HG03045 (cell line): ENCODE measurements at regions not wholly inside any gene's neighbourhood (a gene's known extent, or its start where the extent isn't known, plus 50 kb on each side); places are given as distances from the start of the nearest gene placed in this dataset.

ENCODE experiments used
- ATAC-seq: cut with Tn5 transposase; IDR thresholded peaks from one replicate; pipeline ENCODE4 v1.9.1; 2021; ENCODE audit warnings: mild to moderate bottlenecking, moderate library complexity; ENCODE audit not compliant: unreplicated experiment

DNA sequence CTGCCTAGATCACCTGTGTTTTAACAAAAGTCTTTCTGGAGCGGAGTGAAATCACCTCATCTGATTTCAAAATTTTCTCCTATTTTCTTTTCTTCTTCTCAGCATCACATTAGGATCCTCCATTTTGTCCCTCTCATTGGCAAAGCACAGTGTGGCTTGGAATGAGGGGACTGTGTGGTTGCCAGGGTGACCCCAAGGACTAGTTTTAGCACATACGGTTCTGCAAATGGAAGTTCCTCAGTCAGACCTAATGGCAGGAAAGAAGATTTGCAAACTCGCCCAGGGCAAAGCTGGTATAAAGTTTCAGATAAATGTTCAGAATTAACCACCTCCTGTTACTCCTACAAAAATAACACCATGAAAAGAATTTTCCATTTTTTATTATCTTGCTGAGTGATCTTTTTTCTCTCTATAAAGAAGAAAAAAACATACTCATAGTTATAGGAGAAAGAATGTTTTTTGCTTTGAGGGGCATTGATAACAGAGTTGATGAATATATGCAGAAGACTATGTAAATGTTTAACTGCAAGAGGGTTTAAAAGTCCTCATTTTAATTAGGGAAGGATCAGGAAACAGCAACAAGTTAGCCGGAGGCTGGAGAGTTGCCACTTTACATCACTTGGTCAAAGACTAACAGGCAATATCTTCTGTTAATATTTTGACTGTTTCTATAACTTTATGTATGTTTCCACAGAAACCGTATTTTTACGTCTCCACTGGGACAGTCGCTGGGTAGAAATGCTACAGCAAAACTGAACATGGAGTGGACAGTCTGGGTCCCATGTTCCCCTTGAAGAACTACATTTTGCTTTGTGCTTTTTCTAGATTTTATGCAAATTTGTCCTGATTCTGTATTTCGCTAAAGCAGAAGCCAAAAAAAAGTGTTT is 257.8 kb downstream of the NR2F1-AS1 start:
- no peak for ATAC-seq

DNA sequence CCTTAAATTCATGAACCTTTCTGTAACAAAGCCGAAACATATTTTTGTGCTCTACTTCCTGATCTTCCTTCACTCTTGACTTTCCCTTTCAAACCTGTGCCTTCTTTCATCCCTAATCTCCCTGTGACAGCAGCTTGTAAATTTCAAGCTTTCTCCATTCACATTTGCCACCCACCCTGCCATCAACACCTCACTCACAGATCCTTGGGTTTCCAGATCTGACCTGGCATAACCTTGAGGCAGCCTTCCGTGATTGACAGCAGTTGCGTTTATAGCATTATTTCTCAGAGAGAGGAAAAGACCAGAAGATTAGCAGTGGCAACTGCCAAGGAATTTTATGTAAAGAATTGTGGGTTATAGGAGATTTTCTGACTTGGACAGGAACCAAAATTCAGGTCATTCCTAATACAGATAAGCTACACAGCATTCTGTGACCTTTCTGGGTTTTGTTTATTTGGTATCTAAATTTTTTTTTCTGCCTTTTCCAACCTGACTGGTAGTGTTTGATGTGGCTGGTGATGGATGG is 260.0 kb downstream of the NR2F1-AS1 start:
- ATAC-seq, result no peak

DNA sequence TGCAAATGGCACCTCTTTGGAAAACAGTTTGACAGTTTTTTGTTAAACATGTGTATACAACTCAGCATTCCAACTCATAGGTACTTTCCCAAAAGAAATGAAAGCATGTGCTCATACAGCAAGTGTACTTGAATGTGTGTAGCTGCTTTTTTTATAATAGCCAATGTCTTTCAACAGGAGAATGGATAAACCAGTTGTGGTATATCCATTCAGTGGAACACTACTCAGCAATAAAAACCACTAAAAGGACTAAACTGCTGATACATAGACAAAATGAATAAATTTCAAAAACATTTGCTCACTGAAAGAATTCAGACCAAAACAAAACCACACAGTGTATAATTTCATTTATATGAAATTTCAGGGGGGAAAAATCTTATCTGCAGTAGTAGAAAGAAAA is 267.3 kb downstream of the NR2F1-AS1 start:
- ATAC-seq, result no peak

DNA sequence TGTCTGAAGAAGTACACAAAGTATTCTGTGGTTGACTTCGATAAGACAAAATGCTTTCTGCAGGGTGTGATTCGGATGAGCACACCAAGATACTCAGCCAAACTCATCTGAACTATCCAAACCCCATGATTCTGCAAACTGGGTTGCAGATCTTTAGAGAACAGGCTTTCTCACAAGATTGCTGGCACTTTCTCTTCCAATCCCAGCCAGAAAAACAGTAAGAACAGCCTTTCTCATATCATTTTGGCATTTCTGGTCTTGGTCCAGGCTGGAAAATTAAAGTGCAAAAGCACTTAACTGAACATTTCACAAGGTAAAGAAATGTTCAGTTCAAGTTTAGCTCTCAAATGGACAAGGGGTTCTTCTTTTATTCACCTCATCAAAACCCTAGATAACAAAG is 269.1 kb downstream of the NR2F1-AS1 start:
- no peak for ATAC-seq

DNA sequence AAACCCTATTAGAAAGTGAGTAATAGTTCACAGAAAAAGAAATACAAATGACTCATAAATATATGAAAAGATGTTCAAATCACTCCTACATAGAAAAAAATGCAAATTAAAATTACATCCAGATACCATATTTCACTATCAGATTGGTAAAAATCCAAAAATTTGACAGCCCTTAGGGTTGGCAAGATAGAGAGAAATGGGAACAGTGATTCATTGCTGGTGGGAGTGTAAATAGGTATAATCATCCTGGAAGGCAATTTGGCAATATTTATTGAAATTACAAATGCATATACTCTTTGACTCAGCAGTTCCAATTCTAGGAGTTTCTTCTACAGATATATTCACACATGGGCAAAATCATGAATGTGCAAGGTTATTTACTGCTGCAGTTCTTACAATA is 273.5 kb downstream of the NR2F1-AS1 start:
- no peak for ATAC-seq

DNA sequence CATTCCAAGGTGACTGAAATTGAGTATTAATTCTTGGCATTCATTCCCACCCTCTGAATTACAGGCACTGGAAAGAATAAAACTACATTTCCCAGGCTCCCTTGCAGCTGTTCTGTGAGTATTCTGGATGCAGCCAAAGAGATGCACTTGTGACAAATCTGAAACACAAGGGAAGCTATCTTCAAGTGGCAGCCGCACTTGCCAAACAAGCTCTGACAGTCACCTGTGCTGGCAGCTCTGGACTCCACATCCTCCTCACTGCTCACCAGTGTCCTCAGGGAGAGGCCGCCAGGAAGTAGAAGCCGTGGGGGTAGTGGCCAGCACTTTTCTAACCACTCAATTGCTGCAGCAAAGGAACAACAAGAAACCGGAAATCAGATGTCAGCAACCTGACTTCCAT is 275.0 kb downstream of the NR2F1-AS1 start:
- ATAC-seq, result no peak

DNA sequence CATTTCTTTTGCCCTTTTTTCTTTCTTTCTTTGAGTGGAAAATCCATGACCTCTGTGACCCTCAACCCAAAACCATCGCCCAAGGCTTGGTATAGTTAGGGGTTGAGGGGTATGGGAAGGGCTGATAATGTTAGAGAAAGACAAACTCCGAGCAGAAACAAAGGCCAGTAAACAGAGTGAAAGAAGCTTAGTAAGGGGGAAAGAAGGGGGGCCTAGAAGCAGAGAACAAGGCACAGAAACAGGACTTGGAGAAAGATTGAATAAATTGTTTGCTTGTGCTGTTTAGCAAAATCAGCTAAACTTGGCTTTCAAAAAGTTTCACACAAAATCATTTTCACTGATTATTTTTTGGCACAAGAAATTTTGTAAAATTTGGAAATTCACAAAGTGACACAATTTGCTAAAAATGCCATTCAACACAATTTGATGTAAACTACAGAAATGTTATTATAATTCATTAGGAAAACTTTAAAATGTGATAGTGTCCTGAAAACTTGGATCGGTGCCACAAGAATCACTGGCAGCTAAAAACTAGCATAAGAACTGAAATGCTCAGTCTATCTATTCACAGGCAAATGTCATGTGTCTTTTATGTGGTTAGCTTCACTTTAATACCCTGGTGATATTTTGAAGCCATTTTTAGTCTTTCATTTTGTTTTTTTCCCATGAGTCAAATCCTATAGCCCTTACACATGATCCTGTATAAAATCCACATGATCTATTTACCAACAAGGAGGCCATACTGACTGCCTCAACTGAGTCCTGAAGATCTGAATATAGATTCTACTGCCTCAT is 276.4 kb downstream of the NR2F1-AS1 start:
- ATAC-seq, result no peak

DNA sequence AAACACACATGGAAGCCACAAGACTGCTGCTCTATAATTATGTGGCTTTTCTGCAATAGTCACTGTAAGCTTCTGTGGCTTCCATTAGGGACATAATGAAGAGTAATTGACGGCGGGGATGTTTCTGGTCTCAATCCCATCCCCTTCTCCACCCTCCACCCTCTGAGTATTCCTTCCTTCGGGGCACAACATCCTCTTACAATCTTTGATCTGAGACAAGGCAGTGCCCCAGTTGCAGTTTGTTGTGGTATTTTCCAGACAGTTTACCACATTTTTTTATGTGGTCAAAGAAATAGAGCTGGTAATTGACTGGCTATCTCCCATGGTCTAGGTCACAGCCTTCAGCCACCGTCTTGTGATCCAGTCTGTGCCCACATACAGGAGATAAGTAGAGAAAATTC is 277.7 kb downstream of the NR2F1-AS1 start:
- ATAC-seq, result no peak

DNA sequence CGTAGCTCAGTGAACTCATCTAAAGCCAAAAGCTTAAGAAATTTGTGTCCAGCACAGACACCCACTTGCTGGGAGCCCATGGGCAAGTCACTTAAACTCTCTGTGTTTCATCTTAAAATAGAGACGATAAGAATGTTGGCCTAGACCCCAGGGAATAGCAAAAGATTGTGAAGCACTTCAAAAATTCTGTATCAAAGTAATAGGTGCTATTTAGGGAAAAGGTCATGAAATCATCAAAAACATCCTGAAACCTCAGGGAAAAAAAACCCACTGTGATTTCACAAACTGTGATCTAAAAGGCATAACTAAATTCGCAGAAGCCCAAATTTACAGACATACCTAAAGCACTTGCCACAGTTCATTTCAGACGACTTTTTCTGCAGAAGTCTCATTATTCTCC is 278.3 kb downstream of the NR2F1-AS1 start:
- ATAC-seq, result no peak

DNA sequence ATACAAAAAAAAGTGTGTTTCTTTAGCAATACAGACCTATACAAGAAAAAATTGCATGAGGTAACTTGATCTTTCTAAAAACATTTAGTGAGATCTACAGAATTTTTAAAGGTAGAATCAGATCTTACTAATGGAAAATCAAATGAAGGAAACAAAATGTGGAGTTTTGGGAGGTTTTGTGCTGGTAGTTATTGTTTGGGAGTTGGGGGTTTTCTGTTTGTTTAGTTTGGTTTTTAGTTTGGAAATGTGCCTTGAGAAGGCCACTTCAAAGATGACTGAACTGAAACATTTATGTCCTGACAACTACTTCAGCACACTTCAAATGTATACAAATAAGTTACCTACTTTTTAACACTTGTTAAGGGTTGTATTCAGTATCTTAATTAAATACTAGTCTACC is 280.1 kb downstream of the NR2F1-AS1 start:
- no peak for ATAC-seq

DNA sequence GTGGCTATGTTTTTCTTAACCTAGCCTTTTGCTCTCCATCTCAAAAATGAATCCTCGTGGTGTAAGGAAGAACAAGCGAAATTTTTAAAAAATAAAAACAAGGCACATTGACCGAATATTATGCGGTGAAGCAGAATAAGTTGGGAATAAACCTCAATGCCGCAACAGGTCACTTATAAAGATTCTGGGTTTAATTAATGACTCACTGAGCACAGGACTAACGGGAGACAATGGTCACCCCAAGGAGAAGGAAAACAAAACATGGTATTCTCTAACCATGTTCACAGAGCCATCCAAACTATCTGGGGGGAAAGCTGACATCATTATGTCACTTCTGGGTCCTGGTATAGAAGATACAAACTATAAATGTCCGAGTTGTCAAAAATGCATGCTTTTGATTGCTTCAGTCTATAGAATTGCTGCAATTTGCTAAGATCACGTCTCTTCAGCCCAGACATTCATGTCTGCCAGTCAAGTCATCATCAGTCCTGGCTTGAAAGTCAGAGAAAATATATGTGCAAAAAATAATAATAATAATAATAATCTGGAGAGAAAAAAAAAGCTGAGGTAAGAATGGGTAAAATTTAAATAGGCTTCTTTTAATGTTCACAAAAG is 280.6 kb downstream of the NR2F1-AS1 start:
- no peak for ATAC-seq

DNA sequence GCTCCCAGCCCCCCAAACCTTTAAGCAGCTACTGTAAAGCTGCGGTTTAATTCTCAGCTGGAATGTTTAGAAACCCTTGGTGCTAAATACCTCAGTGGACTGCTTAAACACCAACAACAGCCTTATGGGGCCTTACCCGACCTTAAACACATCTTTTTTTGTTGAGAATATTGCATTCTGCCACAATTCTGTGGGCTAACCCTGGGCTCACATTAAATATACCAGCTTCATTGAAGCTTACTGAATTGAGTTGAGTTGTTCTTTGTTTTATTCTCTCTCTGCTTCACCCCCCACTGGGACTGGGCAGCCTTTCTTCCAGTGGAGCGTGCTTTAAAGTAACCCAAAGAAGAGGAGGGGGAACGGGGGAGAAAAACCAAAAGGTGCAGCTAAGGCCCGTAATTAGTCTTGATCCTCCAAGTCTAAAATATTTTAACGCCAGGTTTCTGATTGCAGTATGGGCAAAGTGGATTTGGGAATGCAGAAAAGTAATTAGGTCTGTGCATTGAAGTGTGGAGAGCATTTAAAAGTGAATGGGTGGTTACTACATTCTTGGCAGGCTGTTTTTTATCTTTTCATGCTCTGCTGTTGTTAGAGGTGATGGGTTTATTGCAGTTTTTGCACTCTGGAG is 281.2 kb downstream of the NR2F1-AS1 start:
- ATAC-seq, result no peak

DNA sequence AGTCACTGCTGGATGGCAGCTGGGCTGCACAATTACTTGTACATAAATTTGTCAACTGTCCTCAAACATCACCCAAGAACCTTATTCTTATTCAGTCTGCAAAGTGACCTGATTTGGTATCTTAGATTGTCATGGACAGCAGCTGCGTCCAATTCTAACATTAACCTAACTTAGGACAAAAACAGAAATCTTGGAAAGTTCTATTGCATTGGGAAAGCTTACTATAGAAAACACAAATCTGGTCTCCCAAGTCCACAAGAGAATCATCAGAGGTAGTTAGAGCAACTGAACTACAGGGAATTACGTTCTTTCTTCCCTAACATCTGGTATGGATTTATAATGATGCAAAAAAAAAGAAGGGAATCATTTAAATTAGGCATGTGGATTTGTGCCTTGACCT is 283.9 kb downstream of the NR2F1-AS1 start:
- ATAC-seq, result no peak

DNA sequence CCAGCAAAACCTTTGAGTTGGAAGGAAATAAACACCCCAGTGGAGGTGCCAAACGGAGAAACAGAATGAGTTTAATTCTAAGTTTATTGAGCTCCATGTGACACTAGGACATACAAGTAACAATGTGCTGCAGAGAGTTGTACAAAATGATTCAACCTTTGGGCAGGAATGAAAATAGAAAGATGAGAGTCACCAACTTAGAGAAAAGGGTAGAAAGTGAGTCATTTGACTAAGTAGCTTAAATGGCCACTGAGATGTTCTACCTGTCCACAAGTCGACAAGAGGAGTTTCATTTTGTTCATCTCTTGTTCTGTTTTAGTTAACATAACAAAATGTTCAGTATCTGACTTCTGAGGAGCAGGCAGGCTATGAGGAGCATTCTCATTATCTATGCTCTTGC is 284.7 kb downstream of the NR2F1-AS1 start:
- no peak for ATAC-seq

DNA sequence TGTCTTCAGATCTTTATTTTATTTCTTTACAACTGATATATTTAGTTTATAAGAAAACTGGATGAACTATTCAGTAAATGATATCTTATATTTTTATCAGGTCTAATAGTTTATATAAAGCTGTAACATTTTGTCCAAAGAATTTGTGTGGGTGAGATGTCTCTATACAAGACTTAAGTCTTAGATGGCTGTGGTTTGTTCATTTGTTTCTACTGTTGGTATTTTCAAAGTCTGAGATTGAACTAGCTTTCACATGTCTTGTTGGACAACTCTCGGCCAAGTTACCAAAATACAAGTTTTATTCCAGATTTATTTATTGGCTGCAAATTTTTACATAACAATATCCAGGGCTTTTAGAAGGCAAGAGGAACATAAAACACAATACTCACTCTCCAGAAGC is 286.0 kb downstream of the NR2F1-AS1 start:
- ATAC-seq, result no peak

DNA sequence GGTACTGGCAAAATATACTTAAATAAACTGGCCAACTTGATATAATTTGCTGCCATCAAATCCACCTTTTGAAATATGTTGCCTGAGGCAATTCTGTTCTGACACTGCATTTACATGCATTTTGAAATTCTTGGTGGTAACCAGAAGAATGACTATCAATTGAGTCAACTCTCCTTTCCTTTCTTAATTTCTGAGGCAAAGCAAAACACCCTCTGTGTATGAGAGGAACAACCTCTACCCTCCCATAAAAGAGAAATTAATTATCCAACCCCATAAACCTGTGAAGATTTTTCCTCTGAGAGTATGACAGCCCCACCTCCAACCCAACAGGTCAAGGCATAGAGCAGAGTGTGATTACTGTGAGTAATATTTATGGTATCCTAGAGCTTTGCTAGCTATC is 286.8 kb downstream of the NR2F1-AS1 start:
- ATAC-seq, result no peak

DNA sequence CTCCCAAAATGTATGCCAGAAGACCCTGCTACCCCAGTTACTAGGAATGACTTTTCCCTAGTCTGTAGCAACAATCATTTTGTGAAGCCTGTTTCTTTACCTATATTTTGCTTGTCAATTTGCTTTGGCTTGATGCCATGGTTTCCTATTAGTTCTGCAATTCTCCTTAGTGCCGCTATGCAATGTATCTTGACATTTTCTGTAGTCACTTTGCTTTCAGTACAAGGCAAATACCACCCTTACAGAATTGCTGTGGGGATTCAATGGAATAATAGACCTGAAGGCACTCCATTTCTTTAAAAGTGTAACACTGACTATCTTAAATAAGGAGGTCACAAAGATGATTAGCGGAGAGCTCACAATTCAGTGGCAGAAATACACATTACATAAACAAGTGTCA is 291.1 kb downstream of the NR2F1-AS1 start:
- ATAC-seq, result no peak

DNA sequence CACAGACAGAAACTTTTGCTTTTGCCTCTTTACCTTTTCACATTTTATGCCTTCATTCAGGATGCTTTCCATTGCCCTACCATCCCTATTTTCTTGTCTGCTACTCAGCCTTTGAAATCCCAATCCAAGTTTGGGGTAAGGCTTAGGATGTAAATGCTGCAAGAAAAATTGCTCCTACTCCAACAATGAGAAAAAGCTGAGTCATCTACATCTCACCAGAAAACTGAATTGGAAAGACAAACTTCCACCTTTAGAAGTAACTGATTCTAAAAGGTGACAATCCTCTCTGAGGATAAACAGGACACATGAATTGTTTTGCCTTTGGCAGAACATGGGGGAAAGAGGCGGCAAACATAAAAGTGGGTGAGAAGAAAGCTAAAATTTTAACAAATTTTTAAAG is 295.6 kb downstream of the NR2F1-AS1 start:
- no peak for ATAC-seq

DNA sequence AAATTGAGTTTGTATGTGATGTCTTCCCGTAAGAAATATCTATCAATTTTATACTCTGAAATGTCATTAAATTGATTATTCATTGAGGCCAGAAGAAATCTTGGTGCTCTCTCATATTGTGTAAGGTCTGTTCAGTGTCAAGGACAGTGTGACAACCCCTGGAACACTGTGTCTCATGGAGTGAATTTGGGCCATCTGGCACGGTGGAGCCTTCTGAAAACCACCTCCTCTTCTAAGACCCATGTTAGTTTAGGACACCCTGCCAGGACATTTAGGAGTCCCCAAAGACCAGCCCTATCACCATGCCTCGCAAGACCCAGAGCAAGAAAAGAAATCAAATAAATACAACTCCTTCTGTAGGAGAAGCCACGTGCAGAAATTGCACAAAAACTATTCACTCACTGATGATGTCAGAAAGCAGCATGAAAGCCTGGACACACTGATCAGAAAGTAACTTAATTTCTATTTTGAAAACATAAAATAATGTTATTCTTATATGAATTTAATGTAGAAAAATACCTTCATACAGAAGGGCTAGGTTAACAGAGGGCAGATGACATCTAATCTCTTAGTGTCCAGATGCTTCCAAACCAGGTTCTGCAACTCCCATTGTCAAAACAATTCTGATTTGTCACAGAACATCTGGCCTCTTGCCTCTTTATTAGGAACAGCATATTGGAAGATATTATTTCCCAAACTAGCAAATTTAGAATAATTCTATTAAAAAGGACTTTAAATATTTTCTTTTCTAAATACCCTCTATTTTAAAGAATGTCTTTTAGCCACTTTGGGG is 298.8 kb downstream of the NR2F1-AS1 start:
- no peak for ATAC-seq

DNA sequence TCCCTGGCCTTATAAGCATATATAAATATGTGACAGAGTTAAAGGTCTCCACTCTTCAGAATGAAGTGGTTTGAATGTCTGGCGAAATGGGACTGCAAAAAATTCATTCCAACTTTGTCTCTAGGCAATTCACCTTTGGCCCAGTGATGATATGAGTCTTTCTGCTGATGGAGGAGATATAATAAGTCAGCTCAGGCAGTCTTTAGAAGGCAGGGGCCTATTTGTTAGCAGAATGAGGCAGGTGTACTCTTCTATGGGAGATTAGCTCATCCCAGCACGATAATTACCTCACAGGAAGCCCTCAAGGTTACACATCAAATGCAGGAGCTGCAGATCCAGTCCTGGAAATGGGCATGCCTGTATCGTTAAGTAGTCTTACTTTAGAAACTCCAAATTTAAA is 300.5 kb downstream of the NR2F1-AS1 start:
- ATAC-seq, result no peak
